Skin epidermis (tissue), 12 donors: ENCODE measurements at regions not wholly inside any gene's neighbourhood (a gene's known extent, or its start where the extent isn't known, plus 50 kb on each side); places are given as distances from the start of the nearest gene placed in this dataset.
"Not testable (repeated sequence)": the region's sequence is repeated elsewhere in the genome, so short reads cannot be mapped to it uniquely, and the experiment has no call there.

Source experiments
- H3K27ac ChIP-seq, 21 experiments: fragments of 200-600 bp; sonication (generic) in 11 of 21; one replicate each; pipeline ENCODE4 v1.5.0; 2020; ENCODE audit warnings: mild to moderate bottlenecking in 3 of 21, inconsistent platforms in 2 of 21, moderate library complexity in 2 of 21
- H3K4me3 ChIP-seq, 7 experiments: fragments of 200-600 bp; sonication (generic) in 2 of 7; one replicate each; pipeline ENCODE4 v1.5.0; 2020; ENCODE audit warnings: inconsistent platforms in 2 of 7, mild to moderate bottlenecking in 2 of 7, moderate library complexity in 1 of 7

- Histone ChIP-seq H3K27ac (no peak overlapping the region), H3K4me3 (no peak overlapping the region)
Observed at GRCh38 chr3:59401924-59402323, 352.1 kb upstream of the CFAP20DC start.

- Histone ChIP-seq H3K4me3 (no peak overlapping the region), H3K27ac (no peak overlapping the region)
Observed at GRCh38 chr3:59392116-59392515, 342.3 kb upstream of the CFAP20DC start.

GRCh38 chr3:59391131-59391530, 341.3 kb upstream of the CFAP20DC start:
- no peak overlapping the region for H3K4me3 ChIP-seq
- H3K27ac ChIP-seq = no peak overlapping the region

- Histone ChIP-seq H3K27ac (peak overlapping the region in 2 of 21 experiments; percentile 49 to 52), H3K4me3 (no peak overlapping the region)
Observed at GRCh38 chr3:59388555-59389270, 338.9 kb upstream of the CFAP20DC start.

- no peak overlapping the region for H3K4me3 ChIP-seq
- H3K27ac ChIP-seq = peak overlapping the region in 5 of 21 experiments; percentile 19 to 70 (median 26)
Observed at GRCh38 chr3:59386165-59386564, 336.3 kb upstream of the CFAP20DC start.

GRCh38 chr3:59385547-59385946, 335.7 kb upstream of the CFAP20DC start:
- H3K4me3 ChIP-seq = no peak overlapping the region
- H3K27ac ChIP-seq = peak overlapping the region in 4 of 21 experiments; percentile 5 to 70 (median 44)

GRCh38 chr3:59381282-59381681, 331.5 kb upstream of the CFAP20DC start:
- no peak overlapping the region for H3K27ac ChIP-seq
- no peak overlapping the region for H3K4me3 ChIP-seq

- Histone ChIP-seq H3K4me3 (no peak overlapping the region), H3K27ac (no peak overlapping the region)
Observed at GRCh38 chr3:59380146-59380545, 330.3 kb upstream of the CFAP20DC start.

GRCh38 chr3:59374818-59375211, 325.0 kb upstream of the CFAP20DC start:
- Histone ChIP-seq H3K4me3 (no peak overlapping the region), H3K27ac (no peak overlapping the region)

GRCh38 chr3:59374091-59374817, 324.4 kb upstream of the CFAP20DC start:
- Histone ChIP-seq H3K27ac (no peak overlapping the region), H3K4me3 (no peak overlapping the region)

- H3K27ac ChIP-seq = no peak overlapping the region
- no peak overlapping the region for H3K4me3 ChIP-seq
Observed at GRCh38 chr3:59372346-59372745, 322.5 kb upstream of the CFAP20DC start.

- Histone ChIP-seq H3K27ac (no peak overlapping the region), H3K4me3 (no peak overlapping the region)
Observed at GRCh38 chr3:59368900-59369675, 319.3 kb upstream of the CFAP20DC start.

GRCh38 chr3:59367150-59367549, 317.3 kb upstream of the CFAP20DC start:
- Histone ChIP-seq H3K4me3 (no peak overlapping the region), H3K27ac (no peak overlapping the region)

- no peak overlapping the region for H3K4me3 ChIP-seq
Observed at GRCh38 chr3:59366218-59366617, 316.4 kb upstream of the CFAP20DC start.

GRCh38 chr3:59364496-59364895, 314.7 kb upstream of the CFAP20DC start:
- Histone ChIP-seq H3K4me3 (no peak overlapping the region), H3K27ac (no peak overlapping the region)

More at GRCh38 chr3:59366218-59366617, 316.4 kb upstream of the CFAP20DC start:
- no peak overlapping the region for H3K27ac ChIP-seq

GRCh38 chr3:59360312-59360711, 310.5 kb upstream of the CFAP20DC start:
- H3K4me3 ChIP-seq, H3K27ac ChIP-seq: not testable (repeated sequence)

- H3K27ac ChIP-seq = no peak overlapping the region
- no peak overlapping the region for H3K4me3 ChIP-seq
Observed at GRCh38 chr3:59341459-59341858, 291.6 kb upstream of the CFAP20DC start.

- no peak overlapping the region for H3K27ac ChIP-seq
- H3K4me3 ChIP-seq = no peak overlapping the region
Observed at GRCh38 chr3:59339818-59340217, 290.0 kb upstream of the CFAP20DC start.

- Histone ChIP-seq H3K4me3 (no peak overlapping the region), H3K27ac (no peak overlapping the region)
Observed at GRCh38 chr3:59338934-59339333, 289.1 kb upstream of the CFAP20DC start.

- H3K27ac ChIP-seq = no peak overlapping the region
- no peak overlapping the region for H3K4me3 ChIP-seq
Observed at GRCh38 chr3:59335338-59335737, 285.5 kb upstream of the CFAP20DC start.

- Histone ChIP-seq H3K27ac (no peak overlapping the region), H3K4me3 (no peak overlapping the region)
Observed at GRCh38 chr3:59334585-59334984, 284.8 kb upstream of the CFAP20DC start.
